ENCODE measurements at regions not wholly inside any gene's neighbourhood (a gene's known extent, or its start where the extent isn't known, plus 50 kb on each side); places are given as distances from the start of the nearest gene placed in this dataset.

GRCh38 chr20:6668546-6668945 lies 98.9 kb upstream of the BMP2 start:
- TF ChIP-seq POLR2A (IDR thresholded peaks at IDR 0.05; ENCODE audit: low read depth, low read length) = no peak
- TF ChIP-seq TAF1 (IDR thresholded peaks at IDR 0.05; ENCODE audit: low read depth, low read length) = no peak

Data from GM12891 (cell line).